ENCODE measurements at regions not wholly inside any gene's neighbourhood (a gene's known extent, or its start where the extent isn't known, plus 50 kb on each side); places are given as distances from the start of the nearest gene placed in this dataset.
A peak's percentile ranks its signal among the peaks of the same experiment; 100 is the strongest.

- TF ChIP-seq YY1 (IDR thresholded peaks at IDR 0.05; ENCODE audit: insufficient read depth, insufficient read length) = no peak
- TF ChIP-seq ZNF274 (IDR thresholded peaks at IDR 0.05; ENCODE audit: low read depth, low read length) = no peak
- no peak for TF ChIP-seq SUZ12 (IDR thresholded peaks at IDR 0.05; ENCODE audit: extremely low read depth, insufficient read depth, insufficient read length)
- H3K4me1 ChIP-seq (ENCODE audit: insufficient read depth, insufficient read length) = no peaks in the 10 kb centered on the region
- H3K36me3 ChIP-seq (ENCODE audit: insufficient read depth, insufficient read length, low read length) = no peaks in the 10 kb centered on the region
- no peaks in the 10 kb centered on the region for H3K27me3 ChIP-seq (ENCODE audit: insufficient read depth, insufficient read length)
- H3K9me3 ChIP-seq (ENCODE audit: insufficient read depth, low read length) = peaks cover 10% of the 10 kb centered on the region; the same call in 1 of the 2 replicates
- no peak for DNase-seq (ENCODE audit: low read depth, low spot score)
- no peak overlapping the region for H3K9ac ChIP-seq (ENCODE audit: insufficient read length, low read depth)
- H3K4me3 ChIP-seq (ENCODE audit: insufficient read length, low read depth) = no peak overlapping the region
Observed at GRCh38 chr13:94933936-94934335, 221.6 kb upstream of the SOX21 start.

- H3K36me3 ChIP-seq (ENCODE audit: insufficient read depth, insufficient read length, low read length) = no peaks in the 10 kb centered on the region
- H3K9ac ChIP-seq (ENCODE audit: insufficient read length, low read depth) = no peak overlapping the region
- H3K9me3 ChIP-seq (ENCODE audit: insufficient read depth, low read length) = peaks cover 10% of the 10 kb centered on the region; the same call in 1 of the 2 replicates
- TF ChIP-seq SUZ12 (IDR thresholded peaks at IDR 0.05; ENCODE audit: extremely low read depth, insufficient read depth, insufficient read length) (no peak), ZNF274 (IDR thresholded peaks at IDR 0.05; ENCODE audit: low read depth, low read length) (no peak), YY1 (IDR thresholded peaks at IDR 0.05; ENCODE audit: insufficient read depth, insufficient read length) (no peak)
- H3K27me3 ChIP-seq (ENCODE audit: insufficient read depth, insufficient read length) = no peaks in the 10 kb centered on the region
- H3K4me1 ChIP-seq (ENCODE audit: insufficient read depth, insufficient read length) = no peaks in the 10 kb centered on the region
- DNase-seq (ENCODE audit: low read depth, low spot score) = no peak
- no peak overlapping the region for H3K4me3 ChIP-seq (ENCODE audit: insufficient read length, low read depth)
Observed at GRCh38 chr13:94933230-94933751, 220.9 kb upstream of the SOX21 start.

- no peaks in the 10 kb centered on the region for H3K36me3 ChIP-seq (ENCODE audit: insufficient read depth, insufficient read length, low read length)
- H3K9me3 ChIP-seq (ENCODE audit: insufficient read depth, low read length) = peaks cover 3% of the 10 kb centered on the region; the same call in 1 of the 2 replicates
- no peaks in the 10 kb centered on the region for H3K27me3 ChIP-seq (ENCODE audit: insufficient read depth, insufficient read length)
- H3K9ac ChIP-seq (ENCODE audit: insufficient read length, low read depth) = no peak overlapping the region
- no peaks in the 10 kb centered on the region for H3K4me1 ChIP-seq (ENCODE audit: insufficient read depth, insufficient read length)
- no peak overlapping the region for H3K4me3 ChIP-seq (ENCODE audit: insufficient read length, low read depth)
- TF ChIP-seq SUZ12 (IDR thresholded peaks at IDR 0.05; ENCODE audit: extremely low read depth, insufficient read depth, insufficient read length) = no peak
- TF ChIP-seq ZNF274 (IDR thresholded peaks at IDR 0.05; ENCODE audit: low read depth, low read length) = no peak
- TF ChIP-seq YY1 (IDR thresholded peaks at IDR 0.05; ENCODE audit: insufficient read depth, insufficient read length) = no peak
- DNase-seq (ENCODE audit: low read depth, low spot score) = no peak
Observed at GRCh38 chr13:94928127-94928775, 215.9 kb upstream of the SOX21 start.

GRCh38 chr13:94925263-94925662 is 212.9 kb upstream of the SOX21 start:
- Histone ChIP-seq H3K9me3 (ENCODE audit: insufficient read depth, low read length) (no peaks in the 10 kb centered on the region), H3K4me3 (ENCODE audit: insufficient read length, low read depth) (no peak overlapping the region), H3K9ac (ENCODE audit: insufficient read length, low read depth) (no peak overlapping the region), H3K36me3 (ENCODE audit: insufficient read depth, insufficient read length, low read length) (no peaks in the 10 kb centered on the region), H3K27me3 (ENCODE audit: insufficient read depth, insufficient read length) (no peaks in the 10 kb centered on the region), H3K4me1 (ENCODE audit: insufficient read depth, insufficient read length) (no peaks in the 10 kb centered on the region)
- TF ChIP-seq SUZ12 (IDR thresholded peaks at IDR 0.05; ENCODE audit: extremely low read depth, insufficient read depth, insufficient read length) = no peak
- no peak for TF ChIP-seq ZNF274 (IDR thresholded peaks at IDR 0.05; ENCODE audit: low read depth, low read length)
- no peak for TF ChIP-seq YY1 (IDR thresholded peaks at IDR 0.05; ENCODE audit: insufficient read depth, insufficient read length)
- DNase-seq (ENCODE audit: low read depth, low spot score) = no peak

- H3K4me3 ChIP-seq (ENCODE audit: insufficient read length, low read depth) = no peak overlapping the region
- no peaks in the 10 kb centered on the region for H3K36me3 ChIP-seq (ENCODE audit: insufficient read depth, insufficient read length, low read length)
- no peaks in the 10 kb centered on the region for H3K4me1 ChIP-seq (ENCODE audit: insufficient read depth, insufficient read length)
- no peaks in the 10 kb centered on the region for H3K27me3 ChIP-seq (ENCODE audit: insufficient read depth, insufficient read length)
- no peak for TF ChIP-seq SUZ12 (IDR thresholded peaks at IDR 0.05; ENCODE audit: extremely low read depth, insufficient read depth, insufficient read length)
- TF ChIP-seq YY1 (IDR thresholded peaks at IDR 0.05; ENCODE audit: insufficient read depth, insufficient read length) = no peak
- no peak for TF ChIP-seq ZNF274 (IDR thresholded peaks at IDR 0.05; ENCODE audit: low read depth, low read length)
- H3K9me3 ChIP-seq (ENCODE audit: insufficient read depth, low read length) = no peaks in the 10 kb centered on the region
- no peak overlapping the region for H3K9ac ChIP-seq (ENCODE audit: insufficient read length, low read depth)
- no peak for DNase-seq (ENCODE audit: low read depth, low spot score)
Observed at GRCh38 chr13:94921181-94921580, 208.8 kb upstream of the SOX21 start.

- H3K27me3 ChIP-seq (ENCODE audit: insufficient read depth, insufficient read length) = no peaks in the 10 kb centered on the region
- H3K9me3 ChIP-seq (ENCODE audit: insufficient read depth, low read length) = no peaks in the 10 kb centered on the region
- no peak for DNase-seq (ENCODE audit: low read depth, low spot score)
- H3K4me3 ChIP-seq (ENCODE audit: insufficient read length, low read depth) = no peak overlapping the region
- no peak for TF ChIP-seq YY1 (IDR thresholded peaks at IDR 0.05; ENCODE audit: insufficient read depth, insufficient read length)
- no peak for TF ChIP-seq SUZ12 (IDR thresholded peaks at IDR 0.05; ENCODE audit: extremely low read depth, insufficient read depth, insufficient read length)
- no peak for TF ChIP-seq ZNF274 (IDR thresholded peaks at IDR 0.05; ENCODE audit: low read depth, low read length)
- H3K4me1 ChIP-seq (ENCODE audit: insufficient read depth, insufficient read length) = no peaks in the 10 kb centered on the region
- H3K36me3 ChIP-seq (ENCODE audit: insufficient read depth, insufficient read length, low read length) = no peaks in the 10 kb centered on the region
- no peak overlapping the region for H3K9ac ChIP-seq (ENCODE audit: insufficient read length, low read depth)
Observed at GRCh38 chr13:94920578-94920977, 208.2 kb upstream of the SOX21 start.

- no peaks in the 10 kb centered on the region for H3K27me3 ChIP-seq (ENCODE audit: insufficient read depth, insufficient read length)
- peak; percentile 3 for DNase-seq (ENCODE audit: low read depth, low spot score)
- H3K9ac ChIP-seq (ENCODE audit: insufficient read length, low read depth) = no peak overlapping the region
- H3K4me3 ChIP-seq (ENCODE audit: insufficient read length, low read depth) = no peak overlapping the region
- H3K36me3 ChIP-seq (ENCODE audit: insufficient read depth, insufficient read length, low read length) = no peaks in the 10 kb centered on the region
- no peaks in the 10 kb centered on the region for H3K9me3 ChIP-seq (ENCODE audit: insufficient read depth, low read length)
- no peaks in the 10 kb centered on the region for H3K4me1 ChIP-seq (ENCODE audit: insufficient read depth, insufficient read length)
- TF ChIP-seq YY1 (IDR thresholded peaks at IDR 0.05; ENCODE audit: insufficient read depth, insufficient read length) = no peak
- TF ChIP-seq SUZ12 (IDR thresholded peaks at IDR 0.05; ENCODE audit: extremely low read depth, insufficient read depth, insufficient read length) = no peak
- TF ChIP-seq ZNF274 (IDR thresholded peaks at IDR 0.05; ENCODE audit: low read depth, low read length) = no peak
Observed at GRCh38 chr13:94917824-94918223, 205.5 kb upstream of the SOX21 start.

Measured in NT2/D1 (cell line).